Stimulated activated effector memory CD8-positive, alpha-beta T cell treated with anti-CD3 and anti-CD28 coated beads, Interleukin-12 subunit alpha, Interleukin-12 subunit beta, amount 100 ng/mL, for 72 hours (primary cell): ENCODE measurements at regions not wholly inside any gene's neighbourhood (a gene's known extent, or its start where the extent isn't known, plus 50 kb on each side); places are given as distances from the start of the nearest gene placed in this dataset.
"Not testable (repeated sequence)": the region's sequence is repeated elsewhere in the genome, so short reads cannot be mapped to it uniquely, and the experiment has no call there.

ENCODE experiments used
- ATAC-seq: fragments of 150-1000 bp; cut with Tn5 transposase; 2 replicates; pipeline ENCODE4 v1.10.0; 2021
- DNase-seq, 2 donors: peaks; one replicate each; pipeline ENCODE4 v3.0.0; 2021 to 2022; ENCODE audit warnings: low spot score in 2 of 2
- H3K27ac Mint-ChIP-seq: one replicate; pipeline ENCODE4 v1.8.0; 2022; ENCODE audit warnings: mild to moderate bottlenecking, mixed read lengths
- H3K36me3 Mint-ChIP-seq: one replicate; pipeline ENCODE4 v1.8.0; 2022; ENCODE audit warnings: mild to moderate bottlenecking, mixed read lengths
- H3K4me1 Mint-ChIP-seq: one replicate; pipeline ENCODE4 v1.8.0; 2022; ENCODE audit warnings: mixed read lengths
- H3K4me3 Mint-ChIP-seq: one replicate; pipeline ENCODE4 v1.8.0; 2022; ENCODE audit warnings: mild to moderate bottlenecking, mixed read lengths
- H3K9me3 Mint-ChIP-seq: one replicate; pipeline ENCODE4 v1.8.0; 2022; ENCODE audit warnings: mixed read lengths

DNA sequence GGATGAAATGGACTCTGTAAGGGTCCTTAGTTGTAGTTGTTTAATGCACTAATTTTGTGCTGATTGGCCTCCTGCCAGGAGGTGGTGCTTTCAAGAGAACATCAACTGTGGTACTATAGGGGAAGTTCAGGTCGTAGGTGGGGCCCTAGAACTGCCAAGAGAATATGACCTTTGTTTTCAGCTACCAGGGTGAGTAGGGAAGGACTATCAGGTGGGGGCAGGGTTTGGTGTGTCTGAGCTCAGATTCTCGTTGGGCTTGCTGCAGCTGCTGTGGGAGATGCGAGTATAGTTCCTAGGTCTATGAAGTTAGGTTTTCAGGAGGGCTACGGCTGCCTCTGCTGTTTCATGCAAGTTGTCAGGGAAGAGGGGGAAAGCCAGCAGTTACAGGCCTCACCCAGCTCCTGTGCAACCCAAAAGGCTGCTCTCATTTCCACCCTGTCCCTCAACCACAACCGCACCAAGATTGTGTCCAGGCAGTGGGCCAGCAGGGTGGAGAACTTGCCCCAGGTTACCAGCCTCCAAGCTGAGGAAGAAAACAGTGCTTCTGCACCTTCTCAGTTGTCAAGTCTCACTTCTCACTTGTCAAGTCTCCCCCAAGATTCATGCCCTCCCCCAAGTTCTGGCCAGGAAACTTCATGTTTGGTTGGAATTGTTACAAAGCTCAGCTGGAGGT, 626.5 kb upstream of the MAP3K7 start:
- H3K36me3 Mint-ChIP-seq, result no peaks in the 10 kb centered on the region

DNA sequence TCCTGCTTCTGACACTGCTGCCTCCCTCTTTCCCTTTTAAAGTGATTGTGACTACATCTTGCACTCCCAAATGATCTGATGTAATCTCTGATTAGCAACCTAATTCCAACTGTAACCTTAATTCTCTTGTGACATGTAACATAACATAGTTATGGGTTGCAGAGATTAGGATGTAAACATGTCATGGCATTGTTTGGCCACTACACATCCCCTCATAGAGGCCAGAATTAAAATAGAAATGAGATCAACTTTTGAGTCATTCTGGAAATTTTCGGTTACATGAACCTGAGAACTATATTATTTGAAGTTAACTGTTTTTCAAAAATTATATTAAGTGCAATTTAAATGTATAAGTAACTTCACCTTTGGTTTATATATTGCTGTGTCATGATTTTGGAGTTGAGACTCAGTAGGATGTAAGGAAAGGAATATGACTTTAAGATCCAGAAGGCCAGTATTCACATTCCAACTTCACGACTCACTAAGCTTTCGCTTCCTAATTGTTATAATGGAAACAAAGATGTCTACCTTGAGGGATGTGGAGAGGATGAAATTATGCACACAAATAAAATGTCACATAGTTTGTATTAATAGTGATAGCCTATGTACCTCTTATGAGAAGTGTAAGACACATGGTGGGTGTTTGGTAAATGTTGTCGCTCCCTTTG, 611.9 kb upstream of the MAP3K7 start:
- Mint-ChIP-seq H3K9me3 (peaks cover 5% of the 10 kb centered on the region), H3K4me3 (no peak overlapping the region), H3K27ac (no peak overlapping the region), H3K36me3 (no peaks in the 10 kb centered on the region), H3K4me1 (no peaks in the 10 kb centered on the region)
- ATAC-seq (no peak), DNase-seq (no peak)

More for the DNA sequence above, 626.5 kb upstream of the MAP3K7 start:
- no peak overlapping the region for H3K4me3 Mint-ChIP-seq
- ATAC-seq (no peak), DNase-seq (no peak)
- no peak overlapping the region for H3K27ac Mint-ChIP-seq
- H3K4me1 Mint-ChIP-seq, result no peaks in the 10 kb centered on the region
- H3K9me3 Mint-ChIP-seq, result peaks cover 15% of the 10 kb centered on the region

DNA sequence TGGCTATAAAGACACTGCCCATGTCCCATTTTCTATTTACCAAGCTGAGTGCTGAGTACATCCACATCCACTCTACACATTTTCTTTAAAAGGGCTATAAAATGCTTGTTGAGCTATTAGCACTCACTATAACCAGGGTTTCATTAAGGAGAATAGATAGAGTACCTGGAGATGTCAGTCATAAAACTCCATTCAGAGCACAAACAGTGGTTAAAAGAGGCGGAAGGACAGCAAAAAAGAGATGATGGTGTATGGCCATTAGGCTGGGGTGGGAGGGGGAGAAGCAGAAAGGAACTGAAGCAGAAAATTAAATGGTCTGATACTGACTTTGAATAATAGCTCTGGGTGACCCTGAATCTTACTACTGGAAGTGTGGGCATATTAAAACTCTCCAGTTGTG, 609.9 kb upstream of the MAP3K7 start:
- Mint-ChIP-seq H3K36me3 (no peaks in the 10 kb centered on the region), H3K9me3 (peaks cover 10% of the 10 kb centered on the region), H3K4me1 (no peaks in the 10 kb centered on the region), H3K4me3 (no peak overlapping the region), H3K27ac (no peak overlapping the region)
- ATAC-seq (no peak), DNase-seq (no peak)

- DNase-seq (no peak), ATAC-seq (no peak)
- no peak overlapping the region for H3K27ac Mint-ChIP-seq
- H3K4me3 Mint-ChIP-seq, result no peak overlapping the region
- H3K9me3 Mint-ChIP-seq, result peaks cover 14% of the 10 kb centered on the region
- H3K4me1 Mint-ChIP-seq, result no peaks in the 10 kb centered on the region
- H3K36me3 Mint-ChIP-seq, result no peaks in the 10 kb centered on the region
Measured at GRCh38 chr6:91193446-91193845, 606.6 kb upstream of the MAP3K7 start.

DNA sequence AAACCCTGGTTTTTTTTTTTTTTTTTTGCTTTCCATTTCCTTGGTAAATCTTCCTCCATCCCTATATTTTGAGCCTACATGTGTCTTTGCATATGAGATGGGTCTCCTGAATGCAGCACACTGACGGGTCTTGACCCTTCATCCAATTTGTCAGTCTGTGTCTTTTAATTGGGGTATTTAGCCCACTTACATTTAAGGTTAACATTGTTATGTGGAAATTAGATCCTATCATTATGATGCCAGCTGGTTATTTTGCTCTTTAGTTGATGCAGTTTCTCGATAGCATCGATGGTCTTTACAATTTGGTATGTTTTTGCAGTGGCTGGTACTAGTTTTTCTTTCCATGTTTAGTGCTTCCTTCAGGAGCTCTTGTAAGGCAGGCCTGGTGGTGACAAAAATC, 603.2 kb upstream of the MAP3K7 start:
- H3K36me3 Mint-ChIP-seq, ATAC-seq, H3K4me3 Mint-ChIP-seq, H3K4me1 Mint-ChIP-seq, H3K27ac Mint-ChIP-seq, DNase-seq: not testable (repeated sequence)
- H3K9me3 Mint-ChIP-seq, result peaks cover 18% of the 10 kb centered on the region

DNA sequence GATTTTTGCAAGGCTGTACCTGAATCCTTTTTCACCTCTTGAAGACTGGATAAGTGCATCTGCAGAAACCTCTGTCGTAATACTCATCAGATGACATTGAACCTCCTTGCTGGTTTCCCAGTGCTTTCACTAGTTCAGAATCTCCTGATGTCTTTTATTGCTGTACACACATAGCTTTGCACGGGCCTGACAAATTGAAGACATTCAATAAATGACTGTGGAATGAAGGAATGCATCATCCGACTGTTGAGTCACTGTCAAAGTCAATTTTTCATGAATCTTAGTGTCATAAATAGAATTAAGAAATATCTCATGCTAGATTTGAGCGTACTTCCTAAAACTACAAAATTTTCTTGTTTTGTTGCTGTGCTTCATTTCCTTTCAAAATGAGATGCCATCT, 598.2 kb upstream of the MAP3K7 start:
- H3K4me1 Mint-ChIP-seq, result no peaks in the 10 kb centered on the region
- H3K4me3 Mint-ChIP-seq, result no peak overlapping the region
- no peak for DNase-seq
- H3K36me3 Mint-ChIP-seq, result no peaks in the 10 kb centered on the region
- no peak for ATAC-seq
- H3K9me3 Mint-ChIP-seq, result peaks cover 18% of the 10 kb centered on the region
- no peak overlapping the region for H3K27ac Mint-ChIP-seq

- ATAC-seq, result no peak
- Mint-ChIP-seq H3K27ac (no peak overlapping the region), H3K4me3 (no peak overlapping the region), H3K9me3 (peaks cover 16% of the 10 kb centered on the region), H3K4me1 (no peaks in the 10 kb centered on the region), H3K36me3 (no peaks in the 10 kb centered on the region)
- DNase-seq, result no peak
Measured at GRCh38 chr6:91181416-91181815, 594.5 kb upstream of the MAP3K7 start.

- peaks cover 4% of the 10 kb centered on the region for H3K9me3 Mint-ChIP-seq
- no peaks in the 10 kb centered on the region for H3K36me3 Mint-ChIP-seq
- ATAC-seq, result no peak
Measured at GRCh38 chr6:91173651-91174050, 586.8 kb upstream of the MAP3K7 start.

GRCh38 chr6:91173186-91173585, 586.3 kb upstream of the MAP3K7 start:
- peaks cover 7% of the 10 kb centered on the region for H3K9me3 Mint-ChIP-seq
- no peaks in the 10 kb centered on the region for H3K36me3 Mint-ChIP-seq
- ATAC-seq, result no peak
- no peak overlapping the region for H3K4me3 Mint-ChIP-seq
- no peak for DNase-seq
- no peaks in the 10 kb centered on the region for H3K4me1 Mint-ChIP-seq
- no peak overlapping the region for H3K27ac Mint-ChIP-seq

More at GRCh38 chr6:91173651-91174050, 586.8 kb upstream of the MAP3K7 start:
- Mint-ChIP-seq H3K4me1 (no peaks in the 10 kb centered on the region), H3K4me3 (no peak overlapping the region), H3K27ac (no peak overlapping the region)
- DNase-seq, result no peak

DNA sequence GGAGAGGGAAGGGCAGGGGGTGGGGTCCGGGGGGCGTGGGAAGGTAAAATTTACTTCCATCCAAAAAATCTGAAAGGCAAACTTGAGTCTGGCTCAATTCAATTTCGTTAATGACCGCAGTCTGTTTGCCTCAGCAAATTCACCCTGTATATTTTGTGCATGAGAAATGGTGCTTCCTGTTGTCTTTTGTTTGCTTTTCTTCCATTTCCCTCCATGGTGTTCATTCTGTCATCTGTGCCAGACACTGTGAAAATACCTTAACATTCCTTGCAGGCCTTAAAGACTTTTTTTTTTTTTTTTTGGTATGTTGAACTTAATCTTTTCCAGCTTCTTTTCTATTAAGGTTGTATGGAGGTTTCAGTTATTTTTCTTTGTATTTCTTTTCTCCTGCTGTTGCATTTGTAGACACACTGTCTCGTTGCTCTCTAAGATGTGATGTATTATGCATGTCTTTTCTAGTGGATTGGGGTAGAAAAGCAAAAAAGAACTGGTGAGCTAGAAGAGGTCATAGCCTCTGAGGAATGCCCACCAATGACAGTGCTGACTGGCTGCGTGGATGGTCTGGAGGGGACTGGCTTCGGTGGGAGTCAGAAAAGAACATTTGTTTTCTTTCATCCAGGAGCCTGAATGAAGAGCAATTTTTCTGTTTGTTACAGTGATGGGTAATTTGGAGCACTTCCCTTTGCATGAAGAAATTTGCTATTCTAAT, 585.0 kb upstream of the MAP3K7 start:
- H3K9me3 Mint-ChIP-seq, result peaks cover 7% of the 10 kb centered on the region
- ATAC-seq, result no peak
- DNase-seq, result no peak
- no peaks in the 10 kb centered on the region for H3K36me3 Mint-ChIP-seq
- no peak overlapping the region for H3K27ac Mint-ChIP-seq
- H3K4me3 Mint-ChIP-seq, result no peak overlapping the region
- H3K4me1 Mint-ChIP-seq, result no peaks in the 10 kb centered on the region

DNA sequence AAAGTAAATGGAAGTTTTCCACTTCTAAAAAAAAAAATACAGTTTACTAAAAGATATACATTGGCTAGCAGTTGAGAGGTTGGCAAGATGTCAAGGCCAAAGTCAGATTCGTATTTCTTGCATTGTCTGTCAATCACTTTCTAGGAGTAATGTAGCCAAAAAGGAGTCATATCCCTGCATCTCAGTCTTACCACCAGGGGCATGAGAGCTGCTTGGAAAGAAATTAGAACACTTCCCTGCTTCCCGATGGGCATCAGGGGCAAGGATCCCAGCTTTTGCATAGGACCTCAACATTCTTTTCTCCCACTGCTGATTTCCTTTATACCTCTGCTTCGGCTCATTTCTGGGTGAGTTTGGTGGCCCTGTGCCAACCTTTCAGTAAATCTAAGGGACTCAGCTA, 581.0 kb upstream of the MAP3K7 start:
- Mint-ChIP-seq H3K4me3 (no peak overlapping the region), H3K9me3 (peaks cover 4% of the 10 kb centered on the region), H3K36me3 (no peaks in the 10 kb centered on the region), H3K4me1 (no peaks in the 10 kb centered on the region), H3K27ac (no peak overlapping the region)
- no peak for ATAC-seq
- DNase-seq, result no peak

- ATAC-seq (no peak), DNase-seq (no peak)
- no peak overlapping the region for H3K27ac Mint-ChIP-seq
- no peak overlapping the region for H3K4me3 Mint-ChIP-seq
- no peaks in the 10 kb centered on the region for H3K36me3 Mint-ChIP-seq
- H3K9me3 Mint-ChIP-seq, result peaks cover 4% of the 10 kb centered on the region
- H3K4me1 Mint-ChIP-seq, result no peaks in the 10 kb centered on the region
Measured at GRCh38 chr6:91166271-91167046, 579.6 kb upstream of the MAP3K7 start.

- Mint-ChIP-seq H3K4me1 (no peaks in the 10 kb centered on the region), H3K9me3 (peaks cover 2% of the 10 kb centered on the region), H3K27ac (no peak overlapping the region), H3K4me3 (no peak overlapping the region), H3K36me3 (no peaks in the 10 kb centered on the region)
- no peak for DNase-seq
- ATAC-seq, result no peak
Measured at GRCh38 chr6:91164105-91164504, 577.2 kb upstream of the MAP3K7 start.

- H3K4me1 Mint-ChIP-seq, result no peaks in the 10 kb centered on the region
- no peak overlapping the region for H3K4me3 Mint-ChIP-seq
- no peak for DNase-seq
- no peak for ATAC-seq
- H3K27ac Mint-ChIP-seq, result no peak overlapping the region
- no peaks in the 10 kb centered on the region for H3K36me3 Mint-ChIP-seq
- H3K9me3 Mint-ChIP-seq, result no peaks in the 10 kb centered on the region
Measured at GRCh38 chr6:91161246-91161645, 574.4 kb upstream of the MAP3K7 start.

GRCh38 chr6:91155129-91155785, 568.4 kb upstream of the MAP3K7 start:
- no peak overlapping the region for H3K4me3 Mint-ChIP-seq
- H3K9me3 Mint-ChIP-seq, result no peaks in the 10 kb centered on the region
- no peak overlapping the region for H3K27ac Mint-ChIP-seq
- DNase-seq, result no peak
- ATAC-seq, result no peak
- no peaks in the 10 kb centered on the region for H3K4me1 Mint-ChIP-seq
- no peaks in the 10 kb centered on the region for H3K36me3 Mint-ChIP-seq
